Stimulated activated CD8-positive, alpha-beta memory T cell treated with anti-CD3 and anti-CD28 coated beads, Interleukin-12 subunit alpha, Interleukin-12 subunit beta, amount 100 ng/mL, for 4 hours (primary cell): ENCODE measurements at regions not wholly inside any gene's neighbourhood (a gene's known extent, or its start where the extent isn't known, plus 50 kb on each side); places are given as distances from the start of the nearest gene placed in this dataset.

Experiments used
- DNase-seq: peaks from one replicate; pipeline ENCODE4 v3.0.0-alpha.2; 2020; ENCODE audit warnings: low read depth

GRCh38 chr6:14660806-14661579 is 543.4 kb downstream of the CD83 start:
- DNase-seq, result peak; percentile 14

- DNase-seq, result no peak
Observed at GRCh38 chr6:14661691-14662090, 544.1 kb downstream of the CD83 start.

GRCh38 chr6:14664112-14664601 is 546.6 kb downstream of the CD83 start:
- no peak for DNase-seq

- DNase-seq, result no peak
Observed at GRCh38 chr6:14664621-14665315, 547.2 kb downstream of the CD83 start.

GRCh38 chr6:14665827-14666724 is 548.5 kb downstream of the CD83 start:
- no peak for DNase-seq

GRCh38 chr6:14670806-14671205 is 553.2 kb downstream of the CD83 start:
- no peak for DNase-seq

GRCh38 chr6:14671261-14671681 is 553.7 kb downstream of the CD83 start:
- DNase-seq, result no peak

- no peak for DNase-seq
Observed at GRCh38 chr6:14671937-14672336, 554.4 kb downstream of the CD83 start.

GRCh38 chr6:14673201-14673600 is 555.6 kb downstream of the CD83 start:
- no peak for DNase-seq

- DNase-seq, result no peak
Observed at GRCh38 chr6:14674458-14674857, 556.9 kb downstream of the CD83 start.

GRCh38 chr6:14674867-14675648 is 557.5 kb downstream of the CD83 start:
- DNase-seq, result no peak

- DNase-seq, result no peak
Observed at GRCh38 chr6:14676064-14676463, 558.5 kb downstream of the CD83 start.

- DNase-seq, result no peak
Observed at GRCh38 chr6:14676977-14677781, 559.6 kb downstream of the CD83 start.

- no peak for DNase-seq
Observed at GRCh38 chr6:14681699-14682487, 564.0 kb upstream of the JARID2 start.

- DNase-seq, result no peak
Observed at GRCh38 chr6:14682812-14683211, 563.1 kb upstream of the JARID2 start.

GRCh38 chr6:14689639-14690038 is 556.2 kb upstream of the JARID2 start:
- no peak for DNase-seq

- no peak for DNase-seq
Observed at GRCh38 chr6:14690120-14691056, 555.5 kb upstream of the JARID2 start.

GRCh38 chr6:14692208-14692607 is 553.7 kb upstream of the JARID2 start:
- no peak for DNase-seq
